ENCODE measurements at regions not wholly inside any gene's neighbourhood (a gene's known extent, or its start where the extent isn't known, plus 50 kb on each side); places are given as distances from the start of the nearest gene placed in this dataset.

DNA sequence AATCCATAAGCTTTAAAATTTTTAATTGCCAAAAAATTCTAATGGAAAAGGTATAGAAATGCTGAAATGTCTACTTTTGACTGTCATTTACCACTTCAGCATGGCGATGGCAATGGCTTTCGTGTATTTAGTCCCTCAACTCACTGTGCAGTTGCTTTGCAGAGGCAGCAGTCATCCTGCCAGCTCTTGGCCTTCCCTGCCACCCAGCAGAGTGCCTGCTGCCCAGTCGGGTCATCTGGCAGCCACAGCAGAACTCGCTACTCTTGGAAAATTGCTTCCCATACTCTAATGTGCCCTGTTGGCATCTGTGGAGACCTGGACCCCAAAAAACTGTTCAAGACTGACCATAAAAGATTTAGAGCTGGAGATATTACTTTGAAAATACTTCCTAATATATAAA, 383.2 kb downstream of the UQCRFS1 start:
- no peak for DNase-seq

DNA sequence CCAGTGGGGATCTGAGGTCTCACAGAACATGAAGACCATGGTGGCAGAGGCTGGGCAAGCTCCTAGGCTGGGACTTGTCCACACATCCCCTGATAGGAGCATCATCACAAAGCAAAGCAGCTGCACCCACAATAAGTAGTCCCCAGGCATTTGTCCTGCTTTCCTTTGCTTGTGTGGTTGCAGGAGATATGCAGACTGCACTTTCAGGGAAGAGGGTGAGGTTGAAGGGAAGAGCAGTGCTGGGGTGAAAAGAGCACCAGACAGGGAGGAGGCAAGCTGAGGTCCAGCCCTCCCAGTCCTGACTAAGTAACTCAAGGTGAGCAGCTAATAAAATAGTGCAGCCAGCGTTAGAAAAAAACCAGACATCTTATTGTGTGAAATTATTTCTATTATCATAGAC, 383.6 kb downstream of the UQCRFS1 start:
- DNase-seq: no peak

DNA sequence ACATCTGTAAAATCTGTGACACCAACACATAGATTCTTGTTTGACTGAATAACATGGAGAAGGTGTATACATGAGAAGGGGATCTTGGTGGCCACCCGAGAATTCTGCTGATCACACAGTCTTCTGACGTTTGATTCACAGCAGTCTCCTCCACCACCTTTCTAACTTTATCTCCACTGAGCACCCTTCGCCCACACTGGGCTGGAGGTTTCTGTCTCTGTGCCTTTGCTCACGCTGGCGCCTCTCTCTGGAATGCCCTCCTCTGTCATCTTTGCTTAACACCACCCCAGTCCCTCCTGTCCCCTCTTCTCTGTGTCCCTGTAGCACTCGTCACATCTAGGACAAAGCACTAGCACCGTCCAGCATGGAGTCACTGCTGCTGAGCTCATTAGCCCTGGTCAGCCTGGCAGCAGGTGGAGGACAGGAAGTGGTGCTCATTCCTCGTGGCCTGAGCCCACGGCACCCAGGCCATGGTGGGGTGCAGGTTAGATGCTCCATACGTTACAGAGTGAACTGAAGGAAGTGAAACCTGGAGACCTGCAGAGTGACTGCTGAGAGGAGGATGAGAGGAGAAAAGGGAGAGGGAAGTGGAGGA, 384.6 kb downstream of the UQCRFS1 start:
- no peak for DNase-seq

DNA sequence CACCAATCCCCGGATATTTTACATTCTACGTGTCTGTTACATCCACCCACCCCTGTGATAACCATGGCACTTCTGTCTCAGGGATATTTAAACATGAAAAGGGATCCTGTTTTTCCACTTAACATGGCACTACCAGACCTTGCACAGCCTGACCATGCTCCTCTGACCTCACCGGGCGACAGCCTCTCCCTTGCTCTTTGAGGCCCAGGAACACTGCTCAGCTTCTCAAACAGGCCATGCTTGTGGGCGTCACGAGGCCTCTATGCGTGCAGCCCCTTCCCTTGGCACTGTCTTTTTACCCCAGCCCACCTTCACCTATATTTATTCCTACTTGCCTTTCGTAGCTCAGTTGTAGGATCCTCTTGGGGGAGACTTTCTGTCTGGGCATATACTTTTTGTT, 385.6 kb downstream of the UQCRFS1 start:
- DNase-seq: no peak

DNA sequence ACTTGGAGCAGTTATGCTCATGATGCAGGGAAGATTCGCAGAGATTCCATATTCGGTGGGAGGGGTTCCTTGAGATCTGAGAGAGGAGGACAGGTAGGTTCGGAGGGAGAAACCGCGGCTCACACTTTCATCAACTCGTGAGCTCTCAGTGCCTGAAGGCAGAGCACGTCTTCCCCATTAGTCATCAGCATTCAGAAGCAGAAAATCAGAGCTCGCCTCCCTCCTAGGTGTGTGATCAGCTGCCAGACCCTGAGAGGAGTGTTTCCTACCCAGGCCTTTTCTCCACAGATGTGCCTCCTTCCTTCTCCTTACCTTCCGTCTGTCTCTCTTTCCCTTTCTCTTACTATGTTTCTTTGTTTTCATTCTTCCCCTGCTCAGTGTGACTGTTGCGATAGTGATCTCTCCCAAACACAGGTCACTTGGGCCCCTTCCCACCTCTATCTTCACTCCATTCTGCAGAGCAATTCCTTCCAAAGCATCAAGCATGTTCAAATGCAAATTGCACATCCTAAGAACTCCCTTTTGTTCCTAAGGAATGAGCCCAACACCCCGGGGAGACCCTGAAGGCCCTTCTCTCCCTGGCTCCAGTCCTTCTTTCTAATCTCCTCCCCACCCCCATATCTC, 389.5 kb downstream of the UQCRFS1 start:
- DNase-seq: no peak

DNA sequence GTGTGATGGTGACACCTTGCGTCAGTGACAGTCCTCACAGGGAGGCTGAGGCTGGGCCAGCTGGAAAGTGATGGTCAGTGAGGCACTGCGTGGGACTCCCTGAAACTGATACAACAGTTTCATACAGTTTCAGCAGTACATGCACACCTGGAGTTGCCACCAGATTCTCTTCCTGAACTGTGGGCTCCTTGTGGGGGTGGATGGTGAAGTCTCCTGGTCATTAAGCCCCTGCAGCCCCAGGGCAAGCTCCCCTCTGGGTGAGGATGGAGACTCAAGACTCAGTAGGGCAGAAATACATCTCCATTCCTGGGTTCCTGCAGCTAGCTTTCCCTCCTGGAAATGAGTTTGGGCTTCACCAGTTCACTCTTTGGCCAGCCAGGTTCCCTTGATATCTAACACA, 392.7 kb downstream of the UQCRFS1 start:
- DNase-seq: no peak

DNA sequence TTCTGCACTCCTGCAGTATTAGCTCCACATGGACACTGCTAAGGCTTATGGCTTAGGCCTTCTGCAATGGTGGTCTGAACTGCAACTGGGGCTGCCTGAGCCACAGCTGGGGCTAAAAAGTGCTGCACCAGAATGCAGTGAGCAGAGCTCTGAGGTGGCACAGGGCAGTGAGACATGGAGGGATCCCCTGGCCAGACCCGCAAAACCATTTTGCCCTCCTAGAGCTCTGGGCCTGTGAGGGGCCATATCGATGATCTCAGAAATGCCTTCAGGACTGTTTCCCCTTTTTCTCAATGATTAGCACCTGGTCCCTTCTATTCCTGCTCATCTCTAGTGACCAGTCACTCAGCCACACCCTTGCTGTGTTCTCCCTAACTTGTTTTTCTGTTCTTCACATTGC, 397.7 kb downstream of the UQCRFS1 start:
- no peak for DNase-seq

DNA sequence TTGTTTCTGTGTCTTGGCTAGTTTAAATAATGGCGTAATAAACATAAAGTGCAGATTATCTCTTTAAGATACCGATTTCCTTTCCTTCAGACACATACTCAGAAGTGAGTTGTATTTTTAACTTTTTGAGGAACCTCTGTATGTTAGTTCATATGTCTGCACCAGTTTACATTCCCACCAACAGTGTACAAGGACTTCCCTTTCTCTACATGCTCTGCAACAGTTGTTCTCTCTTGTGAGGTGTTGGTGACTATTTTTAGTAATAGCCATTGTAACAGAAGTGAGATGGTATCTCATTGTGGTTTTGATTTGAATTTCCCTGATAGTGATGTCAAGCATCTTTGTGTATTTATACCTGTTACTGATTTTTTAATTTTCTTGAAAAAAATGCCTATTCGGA, 418.6 kb downstream of the UQCRFS1 start:
- no peak for DNase-seq

DNA sequence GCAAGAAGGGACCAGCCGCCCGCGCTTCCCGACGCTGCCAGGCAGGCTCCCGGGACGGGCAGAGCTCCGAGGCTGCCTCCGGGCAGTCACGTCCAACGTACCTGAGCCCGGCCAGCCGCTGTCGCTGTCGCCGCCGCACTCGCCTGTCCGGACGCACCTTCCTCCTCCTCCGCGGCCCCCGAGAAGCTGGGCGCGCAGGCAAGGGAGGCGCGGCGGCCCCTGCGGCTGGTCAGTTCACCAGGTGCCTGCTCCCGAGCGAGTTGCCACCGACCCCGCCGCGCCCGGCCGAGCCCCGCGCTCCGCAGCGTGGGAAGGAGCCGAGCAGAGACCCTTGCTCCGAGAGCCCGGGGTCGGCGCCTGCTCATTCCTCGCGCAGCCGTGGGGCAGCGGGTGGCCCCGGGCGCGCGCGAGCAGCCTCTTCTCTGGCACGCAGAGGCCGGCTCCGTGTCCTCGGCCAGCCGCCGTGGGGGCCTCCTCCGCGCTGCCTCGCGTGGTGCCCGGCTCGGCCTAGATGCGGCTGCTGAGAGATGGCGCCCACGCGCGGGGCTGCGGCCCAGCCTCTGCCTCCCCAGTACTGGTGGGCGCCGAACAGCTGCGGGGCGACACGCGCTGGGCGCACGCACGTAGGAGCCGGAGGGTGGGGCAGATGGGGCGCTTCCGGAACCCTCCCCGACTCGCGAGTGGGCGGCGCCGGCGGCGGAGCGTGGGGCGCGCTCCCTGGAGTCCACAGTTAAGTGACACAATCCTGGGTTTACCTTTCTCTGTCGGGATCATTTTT, 419.4 kb downstream of the UQCRFS1 start:
- no peak for DNase-seq

DNA sequence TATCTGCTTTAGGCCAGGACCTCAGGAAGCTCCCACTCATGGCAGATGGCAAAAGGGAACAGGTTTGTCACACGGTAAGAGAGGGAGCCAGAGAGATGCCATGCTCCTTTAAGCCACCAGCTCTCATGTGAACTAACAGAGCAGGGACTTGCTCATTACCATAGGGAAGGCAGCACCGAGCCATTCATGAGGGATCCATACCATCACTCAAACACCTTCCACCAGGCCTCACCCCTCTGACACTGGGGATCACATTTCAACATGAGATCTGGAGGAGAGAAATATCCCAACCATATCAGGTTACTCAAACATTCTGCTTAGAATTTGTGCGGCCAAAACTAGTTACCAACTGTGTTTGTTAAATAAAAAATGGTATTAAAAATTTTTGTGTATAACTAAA, 427.0 kb downstream of the UQCRFS1 start:
- DNase-seq: no peak

DNA sequence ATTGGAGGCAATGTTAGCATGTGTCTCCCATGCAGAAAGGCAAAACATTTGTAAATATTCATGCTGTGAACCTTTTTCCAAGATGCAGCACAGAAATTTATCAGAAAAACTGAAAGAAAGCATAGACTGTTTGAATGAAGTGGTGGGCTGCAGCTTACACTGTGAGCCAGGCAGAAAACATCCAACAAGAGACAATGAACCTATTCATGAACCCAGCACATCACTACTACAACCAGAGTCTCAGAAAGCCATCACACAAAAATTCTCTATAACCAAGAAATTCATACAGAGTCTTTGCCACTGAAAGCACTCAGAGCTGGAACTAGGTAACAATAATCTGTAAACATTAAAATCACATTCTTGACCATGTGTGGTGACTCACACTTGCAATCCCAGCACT, 448.9 kb downstream of the UQCRFS1 start:
- no peak for DNase-seq

DNA sequence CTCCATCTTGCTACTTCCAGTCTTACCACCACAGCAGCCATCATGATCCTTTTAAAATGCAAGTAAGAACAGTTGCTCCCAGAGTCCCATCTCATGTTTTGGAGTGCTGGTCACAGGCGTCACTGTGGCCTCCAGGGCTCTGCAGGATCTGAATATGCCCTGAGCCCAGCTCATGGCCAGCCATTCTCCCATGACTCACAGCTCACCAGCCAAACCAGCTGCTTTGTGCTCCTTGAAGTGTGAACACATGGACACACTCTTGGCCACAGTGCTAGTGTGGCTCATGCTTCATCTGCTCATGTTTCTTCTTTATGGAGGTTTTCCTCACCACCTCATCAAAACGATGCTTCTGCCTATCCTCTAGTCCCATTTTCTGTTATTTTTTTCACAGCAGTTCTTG, 466.5 kb downstream of the UQCRFS1 start:
- no peak for DNase-seq

DNA sequence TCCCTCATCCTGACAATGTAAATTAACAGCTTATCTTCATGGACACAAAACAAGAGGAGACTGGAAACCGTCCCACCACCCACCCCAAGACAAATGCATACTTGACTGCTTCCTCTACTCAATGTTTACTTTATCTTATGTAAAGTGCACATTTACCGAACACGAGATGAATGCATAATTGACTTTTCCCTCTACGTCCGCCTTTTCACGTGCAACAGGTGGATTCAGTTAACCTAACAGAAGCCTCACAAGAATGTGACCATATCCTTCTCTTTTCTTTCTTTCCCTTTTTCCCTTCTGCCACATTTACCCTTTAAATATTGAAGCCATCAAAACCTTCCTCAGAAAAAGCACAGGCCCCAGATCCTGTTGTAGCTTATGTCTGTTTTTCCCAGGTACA, 468.0 kb downstream of the UQCRFS1 start:
- no peak for DNase-seq

DNA sequence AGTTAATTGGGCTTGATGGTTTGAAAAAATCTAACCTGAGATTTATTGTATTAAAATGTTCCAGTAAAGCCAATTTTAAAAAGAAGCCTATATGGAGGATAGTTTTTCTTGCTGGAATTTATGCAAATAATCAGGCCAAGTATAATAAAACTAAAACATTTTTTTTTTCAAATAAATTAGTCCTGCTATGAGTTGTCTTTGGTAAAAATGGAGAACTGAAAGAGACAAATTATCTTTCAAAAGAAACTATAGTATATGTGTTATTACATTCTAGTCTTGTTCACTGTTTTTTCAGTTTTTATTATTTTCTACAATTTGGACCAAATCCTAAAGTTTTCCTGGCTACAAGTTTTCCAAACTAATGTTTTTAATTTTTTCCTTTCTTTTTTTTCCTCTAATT, 468.9 kb downstream of the UQCRFS1 start:
- no peak for DNase-seq

DNA sequence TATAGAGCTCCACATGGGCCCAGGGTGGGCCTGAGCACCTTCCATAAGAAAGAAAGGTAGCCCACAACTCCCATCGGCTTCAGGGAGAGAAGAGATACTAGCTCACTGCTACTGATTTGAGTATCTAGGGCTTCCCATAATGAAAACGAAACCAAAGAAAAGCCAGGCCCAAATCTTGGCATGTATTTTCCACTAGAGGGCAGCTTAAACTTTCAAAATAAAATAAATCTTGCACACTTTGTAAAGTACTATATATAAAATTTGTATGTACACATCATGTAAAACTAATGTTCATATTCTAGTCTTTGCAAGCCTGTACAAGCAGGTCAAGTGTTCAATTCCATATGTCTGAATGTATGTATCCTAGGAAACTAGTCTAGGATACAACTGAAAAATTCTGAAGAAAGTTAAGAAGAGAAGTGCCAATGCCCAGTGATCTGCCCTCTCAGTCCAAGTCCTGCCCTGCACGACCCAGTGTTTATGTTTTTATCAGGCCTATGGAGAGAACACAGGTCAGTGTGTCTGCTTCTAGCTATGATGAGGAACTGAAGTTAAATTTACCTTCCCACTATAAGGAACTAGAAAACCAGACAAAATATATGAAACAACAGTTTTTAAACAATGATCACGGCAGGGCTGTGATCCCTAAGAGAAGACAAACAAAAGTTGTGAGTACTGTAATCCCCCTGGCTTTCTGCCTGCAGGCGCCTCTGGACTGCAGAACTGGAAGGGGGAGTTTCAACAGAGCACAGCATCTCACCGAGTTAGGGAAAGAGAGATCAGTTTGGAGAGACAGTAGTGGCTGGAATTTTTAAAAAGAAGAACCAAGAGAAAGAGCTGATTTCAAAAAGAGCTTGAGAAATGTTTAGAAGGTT, 475.7 kb downstream of the UQCRFS1 start:
- DNase-seq: peak; percentile 2

DNA sequence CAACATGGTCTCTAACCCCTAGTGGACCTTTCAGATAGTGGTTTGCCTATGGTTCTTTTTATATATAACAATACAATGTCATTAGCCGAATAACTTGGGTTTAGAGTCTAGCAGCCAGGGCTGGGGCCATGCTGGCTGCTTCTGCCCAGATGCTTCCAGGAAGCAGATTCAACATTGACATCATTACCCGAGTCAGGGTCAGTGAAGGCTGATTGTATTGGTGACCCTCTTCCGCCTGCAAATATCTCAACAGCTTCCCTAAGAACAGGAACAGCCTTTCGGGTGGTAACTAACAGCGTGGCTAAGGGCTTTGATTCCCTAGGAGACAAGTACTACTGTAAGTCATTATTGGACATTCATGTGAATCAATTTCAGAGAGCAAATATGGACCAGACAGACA, 476.4 kb downstream of the UQCRFS1 start:
- DNase-seq: no peak

DNA sequence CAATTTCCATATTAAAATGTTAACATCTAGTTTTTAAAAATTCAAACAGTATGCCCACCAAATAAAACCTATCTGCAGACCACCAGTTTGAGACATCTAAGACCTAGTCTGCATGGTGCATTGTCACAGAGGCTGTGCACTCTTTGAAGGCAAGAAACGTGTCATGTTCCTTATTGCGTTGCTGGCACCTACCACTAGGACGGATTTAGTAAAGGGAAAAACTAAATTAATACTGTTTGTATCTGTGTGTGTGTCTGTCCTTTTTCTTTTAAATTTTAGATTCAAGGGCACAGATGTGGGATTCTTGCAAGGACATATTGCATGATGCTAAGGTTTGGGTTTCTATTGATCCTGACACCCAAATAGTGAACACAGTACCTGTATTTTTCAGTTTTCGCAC, 481.4 kb downstream of the UQCRFS1 start:
- no peak for DNase-seq

DNA sequence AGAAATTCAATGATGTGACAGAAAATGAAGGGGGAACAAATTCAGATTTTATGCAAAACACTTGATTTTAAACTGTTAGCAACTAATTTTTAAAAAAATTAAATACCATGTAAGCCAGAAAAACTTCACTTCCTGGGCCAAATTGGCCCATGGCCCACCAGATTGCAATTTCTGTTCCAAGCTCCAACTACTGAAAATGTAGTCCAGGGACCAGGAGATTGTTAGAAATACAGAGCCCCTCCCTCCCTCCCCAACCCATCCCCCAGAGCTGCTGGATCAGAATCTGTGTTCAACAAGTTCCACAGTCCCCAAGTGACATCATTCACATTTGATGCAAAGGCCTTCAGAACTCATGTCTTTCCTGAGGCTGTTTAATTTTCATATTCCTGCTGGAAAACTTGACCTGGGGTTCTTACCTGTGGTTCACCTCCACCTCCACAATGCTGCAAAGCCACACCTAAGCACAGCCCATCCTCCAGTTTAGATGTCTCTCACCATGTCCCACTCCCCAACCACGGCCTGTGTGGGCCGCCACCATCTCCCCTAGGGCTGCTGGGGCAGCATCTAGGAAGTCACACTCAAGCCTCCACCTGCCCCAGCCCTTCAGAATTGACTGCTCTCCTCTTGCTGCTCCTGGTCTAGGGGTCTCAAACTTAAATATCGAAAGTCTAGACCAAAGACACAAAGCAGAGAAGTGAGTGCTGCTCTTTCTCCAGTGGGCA, 482.0 kb downstream of the UQCRFS1 start:
- no peak for DNase-seq

DNA sequence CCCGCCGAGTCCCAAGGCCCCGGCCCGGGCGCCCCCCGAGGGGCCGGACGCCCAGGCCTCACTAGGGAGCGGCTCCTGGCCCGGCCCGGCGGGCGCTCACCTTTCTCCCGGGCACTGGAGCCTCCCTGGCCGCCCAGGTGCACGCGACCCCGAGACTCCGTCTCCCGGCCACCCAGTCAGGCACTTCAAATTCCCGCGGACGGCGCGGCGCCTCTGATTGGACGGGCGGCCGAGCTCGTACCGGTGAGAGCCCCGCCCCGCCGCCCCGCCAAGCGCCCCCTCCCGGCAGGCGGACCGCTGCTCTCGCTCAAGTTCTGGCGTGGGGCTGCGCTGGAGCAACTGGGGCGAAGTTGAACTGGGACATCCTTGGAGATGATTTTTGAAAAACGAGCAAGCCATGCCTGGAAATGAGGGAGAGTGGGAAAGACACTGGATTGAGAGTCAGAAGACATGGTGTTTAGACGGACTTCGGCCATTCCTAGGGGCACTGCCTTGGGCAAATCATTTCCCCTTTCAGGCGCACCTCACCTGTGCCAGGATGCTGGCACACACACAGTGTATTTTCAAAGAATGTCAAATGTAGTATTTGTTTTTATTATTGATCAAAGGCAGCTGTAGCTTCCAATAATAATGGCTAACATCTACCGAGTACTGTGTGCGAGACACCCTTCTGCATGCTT, 485.3 kb downstream of the UQCRFS1 start:
- peak; percentile 10 for DNase-seq

DNA sequence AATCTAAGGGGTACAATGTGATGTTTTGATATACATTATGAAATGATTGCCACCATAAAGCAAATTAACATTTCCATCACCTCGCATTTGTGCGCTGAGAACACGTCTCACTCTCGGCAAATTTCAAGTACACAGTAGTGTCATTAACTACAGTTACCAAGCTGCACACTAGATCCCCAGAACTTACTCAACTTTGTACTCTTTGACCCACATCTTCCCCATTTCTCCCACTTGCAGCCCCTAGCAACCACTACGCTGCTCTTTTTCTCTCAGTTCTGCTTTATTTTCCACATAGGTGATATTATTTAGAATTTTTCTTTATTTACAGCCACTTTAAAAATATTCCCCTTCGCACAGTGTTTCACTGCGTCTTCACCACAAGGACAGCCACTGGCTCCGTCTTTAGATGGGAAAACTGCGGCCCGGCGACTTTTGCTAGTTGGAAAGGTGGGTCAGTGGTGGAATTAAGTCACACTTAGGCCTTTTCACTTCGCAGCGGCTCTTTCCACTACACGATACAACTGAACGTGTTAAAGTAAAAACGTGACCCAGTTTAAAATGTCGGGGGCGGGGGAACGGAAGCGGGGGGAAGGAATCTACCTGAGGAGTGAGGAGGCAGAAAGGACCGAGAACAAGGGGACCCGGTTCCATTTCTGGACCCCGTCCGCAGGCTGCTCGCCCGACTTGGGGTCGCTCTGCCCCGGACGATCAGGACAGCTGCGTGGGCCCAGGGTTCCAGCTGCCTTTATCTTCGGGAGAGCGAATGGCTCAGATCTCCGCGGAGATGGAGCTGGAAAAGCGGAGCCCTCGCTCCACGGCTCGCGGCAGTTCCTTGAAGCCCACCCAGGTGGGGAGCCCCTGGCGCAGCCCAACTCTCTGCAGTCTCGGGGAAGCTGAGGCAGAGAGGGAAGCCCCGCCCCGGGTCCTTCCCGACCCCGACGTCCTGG, 486.1 kb downstream of the UQCRFS1 start:
- DNase-seq: peak; percentile 1

DNA sequence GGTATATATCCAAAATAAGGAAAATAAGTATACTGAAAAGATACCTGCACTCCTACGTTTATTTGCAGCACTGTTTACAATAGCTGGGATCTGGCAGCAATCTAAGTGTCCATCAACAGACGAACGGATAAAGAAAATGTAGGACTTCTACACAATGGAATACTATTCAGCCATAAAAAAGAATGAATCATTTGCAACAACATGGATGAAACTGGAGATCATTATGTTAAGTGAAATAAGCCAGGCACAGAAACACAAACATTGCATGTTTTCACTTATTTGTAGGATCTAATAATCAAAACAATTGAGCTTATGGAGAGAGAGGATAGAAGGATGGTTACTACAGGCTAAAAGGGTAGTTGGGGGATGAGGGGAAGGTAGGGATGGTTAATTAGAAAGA, 494.0 kb downstream of the UQCRFS1 start:
- no peak for DNase-seq
